ENCODE measurements at regions not wholly inside any gene's neighbourhood (a gene's known extent, or its start where the extent isn't known, plus 50 kb on each side); places are given as distances from the start of the nearest gene placed in this dataset.

- ATAC-seq (ENCODE audit: low read depth in 2 of 2) (no peak), DNase-seq (no peak)
- Mint-ChIP-seq H3K27me3 (peaks cover 8 to 15% (median 15%) of the 10 kb centered on the region in 3 donors), H3K4me1 (no peaks in the 10 kb centered on the region), H3K9me3 (no peaks in the 10 kb centered on the region), H3K27ac (no peak overlapping the region), H3K36me3 (no peaks in the 10 kb centered on the region), H3K4me3 (no peak overlapping the region)
Observed at GRCh38 chr10:43703286-43703685, 54.6 kb upstream of the ZNF32 start.

GRCh38 chr10:43702936-43703281, 54.2 kb upstream of the ZNF32 start:
- ATAC-seq (ENCODE audit: low read depth in 2 of 2) = no peak
- no peaks in the 10 kb centered on the region for H3K4me1 Mint-ChIP-seq
- H3K9me3 Mint-ChIP-seq = no peaks in the 10 kb centered on the region
- H3K4me3 Mint-ChIP-seq = no peak overlapping the region
- no peak for DNase-seq
- H3K27me3 Mint-ChIP-seq = peaks cover 8 to 15% (median 15%) of the 10 kb centered on the region in 3 donors
- no peaks in the 10 kb centered on the region for H3K36me3 Mint-ChIP-seq
- no peak overlapping the region for H3K27ac Mint-ChIP-seq

- no peak for ATAC-seq (ENCODE audit: low read depth in 2 of 2)
Observed at GRCh38 chr10:43702213-43702935, 53.7 kb upstream of the ZNF32 start.

GRCh38 chr10:43701295-43701694, 52.6 kb upstream of the ZNF32 start:
- Mint-ChIP-seq H3K9me3 (no peaks in the 10 kb centered on the region), H3K36me3 (no peaks in the 10 kb centered on the region), H3K4me1 (no peaks in the 10 kb centered on the region), H3K27me3 (peaks cover 8 to 15% (median 12%) of the 10 kb centered on the region in 3 donors), H3K27ac (no peak overlapping the region), H3K4me3 (no peak overlapping the region)
- no peak for ATAC-seq (ENCODE audit: low read depth in 2 of 2)
- no peak for DNase-seq

More at GRCh38 chr10:43702213-43702935, 53.7 kb upstream of the ZNF32 start:
- Mint-ChIP-seq H3K27me3 (peaks cover 8 to 15% (median 15%) of the 10 kb centered on the region in 3 donors), H3K4me1 (no peaks in the 10 kb centered on the region), H3K9me3 (no peaks in the 10 kb centered on the region), H3K36me3 (no peaks in the 10 kb centered on the region), H3K4me3 (no peak overlapping the region), H3K27ac (no peak overlapping the region)
- no peak for DNase-seq

DNA sequence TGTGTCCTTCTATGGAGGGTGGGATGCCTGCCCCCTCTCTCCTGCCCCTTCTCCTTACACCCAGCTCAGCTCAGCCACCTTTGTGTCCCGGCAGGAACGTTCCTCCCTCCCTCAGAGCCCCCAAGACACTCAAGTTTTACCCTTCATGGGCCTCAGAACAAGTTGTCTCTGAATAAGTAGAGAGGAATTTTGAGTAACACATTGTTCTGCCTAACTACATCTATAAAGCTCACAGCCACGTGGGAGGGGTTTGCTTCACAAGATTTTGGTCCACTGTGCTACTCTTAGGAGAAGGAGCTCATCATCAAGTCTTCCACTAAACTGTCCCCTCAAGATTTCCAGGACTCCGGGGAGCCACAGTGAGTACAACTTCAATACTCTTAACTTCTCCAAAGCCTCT, 51.6 kb upstream of the ZNF32 start:
- no peaks in the 10 kb centered on the region for H3K4me1 Mint-ChIP-seq
- H3K36me3 Mint-ChIP-seq = no peaks in the 10 kb centered on the region
- no peaks in the 10 kb centered on the region for H3K9me3 Mint-ChIP-seq
- no peak overlapping the region for H3K4me3 Mint-ChIP-seq
- ATAC-seq (ENCODE audit: low read depth in 2 of 2) (no peak), DNase-seq (no peak)
- peaks cover 8 to 15% (median 10%) of the 10 kb centered on the region in 3 donors for H3K27me3 Mint-ChIP-seq
- peak overlapping the region in 1 of 6 donors; percentile 13 for H3K27ac Mint-ChIP-seq

- Mint-ChIP-seq H3K4me1 (no peaks in the 10 kb centered on the region), H3K4me3 (no peak overlapping the region), H3K27ac (peak overlapping the region in 1 of 6 donors; percentile 1)
Observed at GRCh38 chr10:43699516-43699915, 50.8 kb upstream of the ZNF32 start.

More at GRCh38 chr10:43699516-43699915, 50.8 kb upstream of the ZNF32 start:
- peaks cover 11 to 15% (median 15%) of the 10 kb centered on the region in 3 donors for H3K27me3 Mint-ChIP-seq
- no peak for ATAC-seq (ENCODE audit: low read depth in 2 of 2)
- no peak for DNase-seq
- H3K36me3 Mint-ChIP-seq = no peaks in the 10 kb centered on the region
- no peaks in the 10 kb centered on the region for H3K9me3 Mint-ChIP-seq
